H1 (cell line): ENCODE measurements at regions not wholly inside any gene's neighbourhood (a gene's known extent, or its start where the extent isn't known, plus 50 kb on each side); places are given as distances from the start of the nearest gene placed in this dataset.

ENCODE experiments used
- BRCA1 ChIP-seq: IDR thresholded peaks from 2 replicates; pipeline ENCODE4 v1.6.1; 2012; ENCODE audit warnings: low read depth, low read length, improper control_type of control experiment
- CREB1 ChIP-seq: IDR thresholded peaks from 2 replicates; pipeline ENCODE4 v1.6.1; 2012; ENCODE audit warnings: inconsistent platforms
- EP300 ChIP-seq, 2 experiments: IDR thresholded peaks; 1 replicate in 1 of 2; 2 replicates in 1 of 2; pipeline ENCODE4 v1.6.1; 2011 to 2012; ENCODE audit warnings: low read depth in 2 of 2, low read length in 2 of 2, mild to moderate bottlenecking in 2 of 2, borderline replicate concordance in 1 of 2, inconsistent platforms in 1 of 2, moderate library complexity in 1 of 2
- HDAC2 ChIP-seq, 2 experiments: fragments of 300-600 bp in 1 of 2; sonication (generic) in 1 of 2; IDR thresholded peaks; 2 replicates each; pipeline ENCODE4 v1.6.1; 2011 to 2012; ENCODE audit warnings: low read depth in 2 of 2, low read length in 2 of 2, mild to moderate bottlenecking in 2 of 2, moderate library complexity in 2 of 2, borderline replicate concordance in 1 of 2, inconsistent platforms in 1 of 2
- RFX5 ChIP-seq: IDR thresholded peaks from 2 replicates; pipeline ENCODE4 v1.6.1; 2011; ENCODE audit warnings: low read depth, low read length, improper control_type of control experiment, borderline replicate concordance
- TAF1 ChIP-seq: IDR thresholded peaks from 2 replicates; pipeline ENCODE4 v1.6.1; 2011; ENCODE audit warnings: mild to moderate bottlenecking, low read depth, low read length
- ZNF274 ChIP-seq: IDR thresholded peaks from 2 replicates; pipeline ENCODE4 v1.7.0; 2012; ENCODE audit warnings: low read length, borderline replicate concordance; ENCODE audit errors: extremely low read depth
- TF ChIP-seq, protein P1 (sequence below), 3 experiments: IDR thresholded peaks; 1 replicate in 2 of 3; 2 replicates in 1 of 3; pipeline versions ENCODE4 v1.5.1 to v1.6.1; 2011; ENCODE audit warnings: low read length in 3 of 3, mild to moderate bottlenecking in 3 of 3, inconsistent platforms in 2 of 3, low read depth in 1 of 3, moderate library complexity in 1 of 3; ENCODE audit not compliant: insufficient read depth in 1 of 3; ENCODE audit errors: control extremely low read depth in 1 of 3

DNA sequence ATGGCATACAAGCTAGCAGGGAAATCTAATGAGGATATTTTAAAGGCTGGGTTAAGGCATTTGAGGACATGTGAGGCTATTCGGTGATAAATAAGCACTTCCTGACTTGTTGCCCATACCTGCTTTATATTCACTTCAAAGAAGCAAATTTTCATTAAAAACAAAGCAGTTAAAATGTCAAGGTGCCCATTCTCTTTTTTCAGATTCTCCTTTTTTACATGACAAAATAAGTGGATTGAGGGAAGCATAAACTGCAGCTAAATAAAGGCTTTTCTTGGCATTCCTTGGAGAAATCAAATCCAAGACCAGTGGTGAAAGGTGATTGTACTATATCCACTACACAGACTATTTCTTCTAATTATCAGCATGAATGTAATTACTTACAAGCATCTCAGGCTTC is 166.9 kb downstream of the PTCSC3 start:
- TF ChIP-seq, protein P1, sequence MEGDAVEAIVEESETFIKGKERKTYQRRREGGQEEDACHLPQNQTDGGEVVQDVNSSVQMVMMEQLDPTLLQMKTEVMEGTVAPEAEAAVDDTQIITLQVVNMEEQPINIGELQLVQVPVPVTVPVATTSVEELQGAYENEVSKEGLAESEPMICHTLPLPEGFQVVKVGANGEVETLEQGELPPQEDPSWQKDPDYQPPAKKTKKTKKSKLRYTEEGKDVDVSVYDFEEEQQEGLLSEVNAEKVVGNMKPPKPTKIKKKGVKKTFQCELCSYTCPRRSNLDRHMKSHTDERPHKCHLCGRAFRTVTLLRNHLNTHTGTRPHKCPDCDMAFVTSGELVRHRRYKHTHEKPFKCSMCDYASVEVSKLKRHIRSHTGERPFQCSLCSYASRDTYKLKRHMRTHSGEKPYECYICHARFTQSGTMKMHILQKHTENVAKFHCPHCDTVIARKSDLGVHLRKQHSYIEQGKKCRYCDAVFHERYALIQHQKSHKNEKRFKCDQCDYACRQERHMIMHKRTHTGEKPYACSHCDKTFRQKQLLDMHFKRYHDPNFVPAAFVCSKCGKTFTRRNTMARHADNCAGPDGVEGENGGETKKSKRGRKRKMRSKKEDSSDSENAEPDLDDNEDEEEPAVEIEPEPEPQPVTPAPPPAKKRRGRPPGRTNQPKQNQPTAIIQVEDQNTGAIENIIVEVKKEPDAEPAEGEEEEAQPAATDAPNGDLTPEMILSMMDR (IDR thresholded peaks at IDR 0.05; ENCODE audit: control extremely low read depth in 1 of 3, insufficient read depth in 1 of 3, low read depth in 1 of 3, low read length in 3 of 3), result no peak
- TF ChIP-seq ZNF274 (no peak), EP300 (IDR thresholded peaks at IDR 0.05; ENCODE audit: borderline replicate concordance in 1 of 2, low read depth in 2 of 2, low read length in 2 of 2) (no peak), TAF1 (no peak), CREB1 (no peak), BRCA1 (no peak), HDAC2 (IDR thresholded peaks at IDR 0.05; ENCODE audit: borderline replicate concordance in 1 of 2, low read depth in 2 of 2, low read length in 2 of 2) (no peak), RFX5 (no peak)
